ENCODE measurements at regions not wholly inside any gene's neighbourhood (a gene's known extent, or its start where the extent isn't known, plus 50 kb on each side); places are given as distances from the start of the nearest gene placed in this dataset.

DNA sequence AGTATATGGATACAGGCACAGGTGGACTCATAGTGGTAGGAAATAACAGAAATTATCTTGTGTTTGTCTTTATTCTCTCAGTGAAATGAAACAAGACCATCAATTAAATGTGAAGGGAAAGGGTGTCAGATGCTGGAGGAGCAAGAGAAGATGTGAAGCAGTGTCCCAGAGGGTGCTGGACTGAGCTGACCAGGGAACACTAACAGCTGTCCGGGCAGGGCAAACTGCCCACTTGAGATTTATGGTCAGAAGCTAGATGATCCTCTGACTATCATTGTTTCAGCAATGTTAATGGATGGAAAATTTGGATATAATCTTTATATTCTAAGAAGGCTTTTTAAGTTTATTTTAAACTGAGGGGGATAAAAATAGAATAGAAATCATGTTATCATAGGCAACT, 267.2 kb upstream of the SLC7A11 start:
- H3K36me3 ChIP-seq (ENCODE audit: insufficient read depth, low read length), result no peaks in the 10 kb centered on the region
- no peak overlapping the region for H3K4me3 ChIP-seq (ENCODE audit: low read length, poor library complexity, severe bottlenecking)
- H4K20me1 ChIP-seq (ENCODE audit: insufficient read depth, low read length, poor library complexity, severe bottlenecking), result no peaks in the 10 kb centered on the region
- no peak for TF ChIP-seq EZH2phosphoT487 (IDR thresholded peaks at IDR 0.05; ENCODE audit: borderline replicate concordance)
- TF ChIP-seq, protein P1, sequence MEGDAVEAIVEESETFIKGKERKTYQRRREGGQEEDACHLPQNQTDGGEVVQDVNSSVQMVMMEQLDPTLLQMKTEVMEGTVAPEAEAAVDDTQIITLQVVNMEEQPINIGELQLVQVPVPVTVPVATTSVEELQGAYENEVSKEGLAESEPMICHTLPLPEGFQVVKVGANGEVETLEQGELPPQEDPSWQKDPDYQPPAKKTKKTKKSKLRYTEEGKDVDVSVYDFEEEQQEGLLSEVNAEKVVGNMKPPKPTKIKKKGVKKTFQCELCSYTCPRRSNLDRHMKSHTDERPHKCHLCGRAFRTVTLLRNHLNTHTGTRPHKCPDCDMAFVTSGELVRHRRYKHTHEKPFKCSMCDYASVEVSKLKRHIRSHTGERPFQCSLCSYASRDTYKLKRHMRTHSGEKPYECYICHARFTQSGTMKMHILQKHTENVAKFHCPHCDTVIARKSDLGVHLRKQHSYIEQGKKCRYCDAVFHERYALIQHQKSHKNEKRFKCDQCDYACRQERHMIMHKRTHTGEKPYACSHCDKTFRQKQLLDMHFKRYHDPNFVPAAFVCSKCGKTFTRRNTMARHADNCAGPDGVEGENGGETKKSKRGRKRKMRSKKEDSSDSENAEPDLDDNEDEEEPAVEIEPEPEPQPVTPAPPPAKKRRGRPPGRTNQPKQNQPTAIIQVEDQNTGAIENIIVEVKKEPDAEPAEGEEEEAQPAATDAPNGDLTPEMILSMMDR (conservative IDR thresholded peaks at IDR 0.05; ENCODE audit: low read length), result no peak
- H3F3A ChIP-seq (ENCODE audit: low read depth), result no peaks in the 10 kb centered on the region
- H2AFZ ChIP-seq (ENCODE audit: low read length), result no peak overlapping the region
- H3K9ac ChIP-seq (ENCODE audit: low read depth, low read length, poor library complexity, severe bottlenecking), result no peak overlapping the region
- H3K9me2 ChIP-seq (replicated peaks; ENCODE audit: low read depth, low read length), result no peaks in the 10 kb centered on the region
- H3K4me1 ChIP-seq (ENCODE audit: insufficient read depth, low read length, poor library complexity, severe bottlenecking), result no peaks in the 10 kb centered on the region
- H3K9me3 ChIP-seq (ENCODE audit: insufficient read depth, low read depth, low read length), result no peaks in the 10 kb centered on the region
- no peaks in the 10 kb centered on the region for H3K27me3 ChIP-seq (ENCODE audit: insufficient read depth, low read length, poor library complexity, severe bottlenecking)
- no peak overlapping the region for H3K4me2 ChIP-seq (ENCODE audit: low read depth, low read length, poor library complexity, severe bottlenecking)
- no peaks in the 10 kb centered on the region for H3K79me2 ChIP-seq (ENCODE audit: insufficient read depth, low read length)

DNA sequence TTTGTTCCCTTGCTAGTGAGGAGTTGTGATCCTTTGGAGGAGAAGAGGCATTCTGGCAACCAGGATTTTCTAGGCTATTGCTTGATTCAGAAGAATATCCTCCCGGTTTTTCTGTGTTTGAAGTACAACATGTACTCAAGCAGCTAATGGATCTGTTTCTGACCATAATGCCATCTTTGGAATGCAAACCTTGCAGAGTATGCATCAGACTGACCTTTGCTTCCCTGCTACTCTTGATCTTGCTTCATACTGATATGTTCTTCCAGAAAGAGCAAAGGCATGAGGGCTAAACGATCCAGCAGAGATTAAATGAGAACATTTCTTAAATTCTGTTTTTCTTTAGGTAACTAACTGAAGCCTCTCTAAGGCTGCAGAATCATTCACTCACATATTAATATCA, 265.4 kb upstream of the SLC7A11 start:
- Histone ChIP-seq H3F3A (ENCODE audit: low read depth) (no peaks in the 10 kb centered on the region), H3K79me2 (ENCODE audit: insufficient read depth, low read length) (no peaks in the 10 kb centered on the region), H3K9ac (ENCODE audit: low read depth, low read length, poor library complexity, severe bottlenecking) (no peak overlapping the region), H2AFZ (ENCODE audit: low read length) (no peak overlapping the region), H3K4me2 (ENCODE audit: low read depth, low read length, poor library complexity, severe bottlenecking) (no peak overlapping the region), H3K27me3 (ENCODE audit: insufficient read depth, low read length, poor library complexity, severe bottlenecking) (no peaks in the 10 kb centered on the region), H3K36me3 (ENCODE audit: insufficient read depth, low read length) (no peaks in the 10 kb centered on the region), H3K9me3 (ENCODE audit: insufficient read depth, low read depth, low read length) (no peaks in the 10 kb centered on the region), H3K4me1 (ENCODE audit: insufficient read depth, low read length, poor library complexity, severe bottlenecking) (no peaks in the 10 kb centered on the region), H4K20me1 (ENCODE audit: insufficient read depth, low read length, poor library complexity, severe bottlenecking) (no peaks in the 10 kb centered on the region), H3K9me2 (replicated peaks; ENCODE audit: low read depth, low read length) (no peaks in the 10 kb centered on the region), H3K4me3 (ENCODE audit: low read length, poor library complexity, severe bottlenecking) (no peak overlapping the region)
- TF ChIP-seq EZH2phosphoT487 (IDR thresholded peaks at IDR 0.05; ENCODE audit: borderline replicate concordance), result no peak
- TF ChIP-seq, protein P1 (conservative IDR thresholded peaks at IDR 0.05; ENCODE audit: low read length), result no peak

DNA sequence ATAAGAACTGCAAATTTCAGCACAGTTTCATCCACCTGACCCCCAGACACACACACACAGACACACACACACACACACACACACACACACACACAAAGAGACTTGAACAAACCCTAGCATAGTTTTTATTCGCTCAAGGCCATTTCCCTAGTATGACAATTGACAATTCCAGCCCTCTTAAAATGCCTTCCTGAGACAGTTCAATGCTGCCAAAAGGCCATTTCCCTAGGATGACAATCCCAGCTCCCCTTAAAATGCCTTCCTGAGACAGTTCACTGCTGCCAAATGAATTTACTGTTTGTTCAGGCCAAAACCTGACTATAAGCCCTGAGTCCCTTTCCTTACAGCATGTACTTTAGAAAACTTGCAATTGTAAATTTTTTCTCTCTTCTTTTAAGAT, 259.5 kb upstream of the SLC7A11 start:
- no peaks in the 10 kb centered on the region for H3K9me2 ChIP-seq (replicated peaks; ENCODE audit: low read depth, low read length)
- H2AFZ ChIP-seq (ENCODE audit: low read length), result no peak overlapping the region
- no peak overlapping the region for H3K4me3 ChIP-seq (ENCODE audit: low read length, poor library complexity, severe bottlenecking)
- TF ChIP-seq EZH2phosphoT487 (IDR thresholded peaks at IDR 0.05; ENCODE audit: borderline replicate concordance), result no peak
- TF ChIP-seq, protein P1 (conservative IDR thresholded peaks at IDR 0.05; ENCODE audit: low read length), result no peak
- H3K4me2 ChIP-seq (ENCODE audit: low read depth, low read length, poor library complexity, severe bottlenecking), result no peak overlapping the region
- H3K9ac ChIP-seq (ENCODE audit: low read depth, low read length, poor library complexity, severe bottlenecking), result no peak overlapping the region
- H3F3A ChIP-seq (ENCODE audit: low read depth), result no peaks in the 10 kb centered on the region
- H3K36me3 ChIP-seq (ENCODE audit: insufficient read depth, low read length), result no peaks in the 10 kb centered on the region
- no peaks in the 10 kb centered on the region for H4K20me1 ChIP-seq (ENCODE audit: insufficient read depth, low read length, poor library complexity, severe bottlenecking)
- H3K27me3 ChIP-seq (ENCODE audit: insufficient read depth, low read length, poor library complexity, severe bottlenecking), result no peaks in the 10 kb centered on the region
- no peaks in the 10 kb centered on the region for H3K4me1 ChIP-seq (ENCODE audit: insufficient read depth, low read length, poor library complexity, severe bottlenecking)
- H3K9me3 ChIP-seq (ENCODE audit: insufficient read depth, low read depth, low read length), result no peaks in the 10 kb centered on the region
- no peaks in the 10 kb centered on the region for H3K79me2 ChIP-seq (ENCODE audit: insufficient read depth, low read length)
